Esophagus squamous epithelium (tissue), 5 donors: ENCODE measurements at regions not wholly inside any gene's neighbourhood (a gene's known extent, or its start where the extent isn't known, plus 50 kb on each side); places are given as distances from the start of the nearest gene placed in this dataset.

Experiments used
- DNase-seq: peaks from one replicate; lab custom pipeline; 2025; lab: John Stamatoyannopoulos, UW
- H3K27ac ChIP-seq, 4 donors: fragments of 200-600 bp; sonication (generic); one replicate each; pipeline ENCODE4 v1.5.1; 2016 to 2019; ENCODE audit warnings: mild to moderate bottlenecking in 1 of 4
- H3K27me3 ChIP-seq, 4 donors: fragments of 200-600 bp; sonication (generic); 1 replicate in 3 of 4; 2 replicates in 1 of 4; pipeline versions ENCODE4 v1.5.1 to v1.6.0; 2017 to 2021; ENCODE audit warnings: antibody characterized with exemption in 1 of 4
- H3K36me3 ChIP-seq, 3 donors: fragments of 200-600 bp; sonication (generic); one replicate each; pipeline ENCODE4 v1.5.1; 2016 to 2019
- H3K4me1 ChIP-seq, 3 donors: fragments of 200-600 bp; sonication (generic); one replicate each; pipeline ENCODE4 v1.5.1; 2017 to 2019
- H3K4me3 ChIP-seq, 4 donors: fragments of 200-600 bp; sonication (generic); 1 replicate in 3 of 4; 2 replicates in 1 of 4; pipeline ENCODE4 v1.5.1; 2016 to 2019; ENCODE audit warnings: mild to moderate bottlenecking in 2 of 4, moderate library complexity in 1 of 4
- H3K9me3 ChIP-seq, 3 donors: fragments of 200-600 bp; sonication (generic); one replicate each; pipeline ENCODE4 v1.5.1; 2016 to 2019
- CTCF ChIP-seq, 6 experiments: fragments of 450-650 bp in 4 of 6; fragments of 200-600 bp in 2 of 6; sonication (generic) in 2 of 6; IDR thresholded peaks; one replicate each; pipeline ENCODE4 v1.5.1; 2016 to 2019; ENCODE audit warnings: antibody characterized with exemption in 6 of 6, mild to moderate bottlenecking in 4 of 6, moderate library complexity in 4 of 6
- POLR2A ChIP-seq, 4 donors: fragments of 450-650 bp; IDR thresholded peaks; one replicate each; pipeline ENCODE4 v1.6.1; 2017; ENCODE audit warnings: antibody characterized with exemption in 4 of 4, mild to moderate bottlenecking in 4 of 4, moderate library complexity in 3 of 4
- WGBS, 2 donors: methylation state at CpG; one replicate each; pipeline ENCODE4 v1.1.5; 2018; 5-methylcytosine and 5-hydroxymethylcytosine counted together
- intact Hi-C: fragments of 100-400 bp; cut with DNase I; formaldehyde crosslinking; loops from one replicate; pipeline ENCODE4 v1.15.0; 2022
- donor health status: DM: yes; HTN: yes; CAD: no.

GRCh38 chr5:71907608-71908145, 188.6 kb downstream of the CARTPT start:
- DNase-seq: no peak
- H3K27ac ChIP-seq: no peak overlapping the region
- H3K4me1 ChIP-seq: peaks cover 2 to 22% (median 11%) of the 10 kb centered on the region in 3 donors
- H3K4me3 ChIP-seq: no peak overlapping the region
- no peak for TF ChIP-seq CTCF (IDR thresholded peaks at IDR 0.05)
- no peak for TF ChIP-seq POLR2A (IDR thresholded peaks at IDR 0.05)
- H3K27me3 ChIP-seq: no peaks in the 10 kb centered on the region
- H3K9me3 ChIP-seq: no peaks in the 10 kb centered on the region
- intact Hi-C loops: no loop called here
- 40 to 51% methylated on average over 4 of the region's 4 CpGs for WGBS, 2 donors
- H3K36me3 ChIP-seq: no peaks in the 10 kb centered on the region

GRCh38 chr5:71910741-71911140, 191.7 kb downstream of the CARTPT start:
- TF ChIP-seq CTCF (IDR thresholded peaks at IDR 0.05) (no peak), POLR2A (IDR thresholded peaks at IDR 0.05) (no peak)
- H3K4me1 ChIP-seq: peaks cover 2 to 21% (median 10%) of the 10 kb centered on the region in 3 donors
- H3K27me3 ChIP-seq: peaks cover 0 to 5% (median 0%) of the 10 kb centered on the region in 4 donors
- no peak overlapping the region for H3K4me3 ChIP-seq
- no peaks in the 10 kb centered on the region for H3K9me3 ChIP-seq
- intact Hi-C loops: no loop called here
- 76 to 82% methylated on average over 3 of the region's 3 CpGs for WGBS, 2 donors
- H3K36me3 ChIP-seq: no peaks in the 10 kb centered on the region
- no peak for DNase-seq
- no peak overlapping the region for H3K27ac ChIP-seq

- Histone ChIP-seq H3K36me3 (no peaks in the 10 kb centered on the region), H3K27me3 (peaks cover 0 to 5% (median 0%) of the 10 kb centered on the region in 4 donors), H3K4me3 (no peak overlapping the region), H3K27ac (no peak overlapping the region), H3K4me1 (peaks cover 2 to 8% (median 4%) of the 10 kb centered on the region in 3 donors), H3K9me3 (no peaks in the 10 kb centered on the region)
- WGBS, 2 donors: 81 to 88% methylated on average over 1 of the region's 1 CpG
- no peak for TF ChIP-seq POLR2A (IDR thresholded peaks at IDR 0.05)
- no peak for DNase-seq
- intact Hi-C loops: no loop called here
These were observed 192.9 kb downstream of the CARTPT start for GRCh38 chr5:71912021-71912420.

- H3K4me1 ChIP-seq: no peaks in the 10 kb centered on the region
- TF ChIP-seq POLR2A (IDR thresholded peaks at IDR 0.05): no peak
- H3K27ac ChIP-seq: no peak overlapping the region
- peaks cover 0 to 5% (median 0%) of the 10 kb centered on the region in 4 donors for H3K27me3 ChIP-seq
- WGBS, 2 donors: 51 to 75% methylated on average over 2 of the region's 2 CpGs
- no peak for DNase-seq
- intact Hi-C loops: no loop called here
- H3K4me3 ChIP-seq: no peak overlapping the region
- no peaks in the 10 kb centered on the region for H3K36me3 ChIP-seq
- no peaks in the 10 kb centered on the region for H3K9me3 ChIP-seq
These were observed 193.0 kb upstream of the MAP1B start for GRCh38 chr5:71914281-71914680.

- peak overlapping the region in 1 of 4 donors; percentile 7 for H3K27ac ChIP-seq
These were observed 184.6 kb upstream of the MAP1B start for GRCh38 chr5:71922584-71923106.

More at GRCh38 chr5:71922584-71923106, 184.6 kb upstream of the MAP1B start:
- no peak for DNase-seq
- H3K27me3 ChIP-seq: peaks cover 0 to 29% (median 0%) of the 10 kb centered on the region in 4 donors
- H3K9me3 ChIP-seq: peaks cover 0 to 4% (median 0%) of the 10 kb centered on the region in 3 donors
- TF ChIP-seq POLR2A (IDR thresholded peaks at IDR 0.05): no peak
- TF ChIP-seq CTCF (IDR thresholded peaks at IDR 0.05): peak in 2 of 6 experiments; percentile 7 to 15
- intact Hi-C loops: no loop called here
- H3K4me3 ChIP-seq: no peak overlapping the region
- H3K36me3 ChIP-seq: no peaks in the 10 kb centered on the region
- H3K4me1 ChIP-seq: peaks cover 0 to 15% (median 13%) of the 10 kb centered on the region in 3 donors
